GM12878 (cell line): ENCODE measurements at regions not wholly inside any gene's neighbourhood (a gene's known extent, or its start where the extent isn't known, plus 50 kb on each side); places are given as distances from the start of the nearest gene placed in this dataset.

Experiments used
- ATAC-seq: fragments of 200-7000 bp; cut with Tn5 transposase; 3 replicates; pipeline ENCODE4 v1.9.1; 2020; ENCODE audit warnings: mild to moderate bottlenecking, moderate library complexity
- BruUV-seq: library from RNA; stranded (reverse); fragments of 400-500 nt; replicated peaks from 2 replicates; lab custom pipeline; 2021; lab: Mats Ljungman, UMichigan
- CTCF ChIA-PET: fragments of 300-600 bp; sonication (Branson Sonifier 250); formaldehyde crosslinking; extraction: SDS; loops from one replicate; lab custom pipeline; 2021; ENCODE audit warnings: inconsistent platforms; lab: Yijun Ruan, JAX
- POLR2A ChIA-PET: fragments of 350-600 bp; formaldehyde crosslinking; extraction: SDS; loops from one replicate; lab custom pipeline; 2021; ENCODE audit warnings: inconsistent platforms; lab: Charles Lee
- RAD21 ChIA-PET: fragments of 300-600 bp; sonication (Branson Sonifier 250); formaldehyde crosslinking; loops from one replicate; lab custom pipeline; 2023; ENCODE audit warnings: antibody characterized with exemption; ENCODE audit not compliant: unreplicated experiment; lab: Charles Lee
- SMC1A ChIA-PET: fragments of 300-600 bp; sonication (Branson Sonifier 250); formaldehyde crosslinking; loops from one replicate; lab custom pipeline; 2023; ENCODE audit not compliant: unreplicated experiment, uncharacterized antibody; lab: Charles Lee
- DNase-seq: peaks from one replicate; pipeline ENCODE4 v3.0.0-alpha.2; 2011; ENCODE audit warnings: low read depth, low spot score
- FAIRE-seq: peaks from 3 replicates; lab custom pipeline; 2011; peaks lifted over from hg19 to GRCh38; lab: Jason Lieb, UNC
- H2AFZ ChIP-seq: 2 replicates; pipeline ENCODE4 v1.6.0; 2011; ENCODE audit warnings: low read depth, low read length, control low read depth; ENCODE audit not compliant: control insufficient read depth
- H3K27ac ChIP-seq: 2 replicates; pipeline ENCODE4 v1.5.1; 2011; ENCODE audit warnings: control low read depth; ENCODE audit not compliant: control insufficient read depth, insufficient read depth
- H3K27me3 ChIP-seq, 2 experiments: replicated peaks in 1 of 2; 2 replicates each; pipeline versions ENCODE4 v1.6.0 to v1.6.1; 2011; ENCODE audit warnings: low read length in 1 of 2; ENCODE audit not compliant: control insufficient read depth in 2 of 2, insufficient read depth in 2 of 2
- H3K36me3 ChIP-seq, 2 experiments: 2 replicates each; pipeline ENCODE4 v1.5.1; 2011; ENCODE audit warnings: low read length in 1 of 2; ENCODE audit not compliant: control insufficient read depth in 2 of 2, insufficient read depth in 2 of 2
- H3K4me1 ChIP-seq: 2 replicates; pipeline ENCODE4 v1.6.1; 2011; ENCODE audit warnings: mild to moderate bottlenecking, low read length, moderate library complexity, mixed read lengths; ENCODE audit not compliant: control insufficient read depth, insufficient read depth
- H3K4me2 ChIP-seq: 2 replicates; pipeline ENCODE4 v1.6.0; 2011; ENCODE audit warnings: control low read depth; ENCODE audit not compliant: control insufficient read depth, insufficient read depth
- H3K4me3 ChIP-seq: fragments of 200-600 bp; sonication (generic); 2 replicates; pipeline ENCODE4 v1.5.1; 2016
- H3K79me2 ChIP-seq: 2 replicates; pipeline ENCODE4 v1.6.0; 2011; ENCODE audit warnings: low read length; ENCODE audit not compliant: control insufficient read depth, insufficient read depth
- H3K9ac ChIP-seq: 2 replicates; pipeline ENCODE4 v1.8.0; 2011; ENCODE audit warnings: low read length, control low read depth, mixed read lengths; ENCODE audit not compliant: control insufficient read depth, insufficient read depth
- H3K9me3 ChIP-seq: replicated peaks from 3 replicates; pipeline ENCODE4 v1.5.1; 2011; ENCODE audit warnings: mild to moderate bottlenecking, low read length; ENCODE audit not compliant: control insufficient read depth, insufficient read depth
- H4K20me1 ChIP-seq: 2 replicates; pipeline ENCODE4 v1.6.0; 2011; ENCODE audit not compliant: control insufficient read depth, insufficient read depth
- BRCA1 ChIP-seq: IDR thresholded peaks from 2 replicates; pipeline ENCODE4 v1.6.1; 2011; ENCODE audit warnings: low read depth, low read length, improper control_type of control experiment
- CEBPB ChIP-seq, 2 experiments: fragments of 150-350 bp in 1 of 2; IDR thresholded peaks; 2 replicates each; pipeline ENCODE4 v1.6.1; 2012 to 2014; ENCODE audit warnings: low read depth in 2 of 2, low read length in 2 of 2, borderline replicate concordance in 1 of 2, inconsistent platforms in 1 of 2
- CHD4 ChIP-seq: fragments of 200-600 bp; sonication (generic); IDR thresholded peaks from 2 replicates; pipeline ENCODE4 v1.6.1; 2016; ENCODE audit warnings: mild to moderate bottlenecking
- E2F8 ChIP-seq: fragments of 450-650 bp; IDR thresholded peaks from 2 replicates; pipeline ENCODE4 v1.6.1; 2018; ENCODE audit warnings: mild to moderate bottlenecking, low read depth, moderate library complexity; ENCODE audit not compliant: partially characterized antibody
- HDAC2 ChIP-seq: fragments of 200-600 bp; sonication (generic); IDR thresholded peaks from 2 replicates; pipeline ENCODE4 v1.6.1; 2017
- IRF3 ChIP-seq: fragments of 450-650 bp; IDR thresholded peaks from 2 replicates; pipeline ENCODE4 v1.6.1; 2014; ENCODE audit warnings: mild to moderate bottlenecking
- IRF5 ChIP-seq: fragments of 450-650 bp; IDR thresholded peaks from 2 replicates; pipeline ENCODE4 v1.6.1; 2017; ENCODE audit warnings: borderline replicate concordance
- JUNB ChIP-seq: IDR thresholded peaks from 2 replicates; pipeline ENCODE4 v1.6.1; 2016; ENCODE audit warnings: antibody characterized with exemption, mild to moderate bottlenecking
- KLF5 ChIP-seq: fragments of 450-650 bp; IDR thresholded peaks from 2 replicates; pipeline ENCODE4 v1.6.1; 2014; ENCODE audit warnings: mild to moderate bottlenecking; ENCODE audit not compliant: partially characterized antibody
- NKRF ChIP-seq: fragments of 450-650 bp; conservative IDR thresholded peaks from 2 replicates; pipeline ENCODE4 v1.6.1; 2017; ENCODE audit warnings: mild to moderate bottlenecking, moderate library complexity
- PKNOX1 ChIP-seq: fragments of 450-650 bp; IDR thresholded peaks from 2 replicates; pipeline ENCODE4 v1.6.1; 2016; ENCODE audit warnings: mild to moderate bottlenecking
- POLR2AphosphoS5 ChIP-seq: IDR thresholded peaks from 2 replicates; pipeline ENCODE4 v1.6.1; 2011; ENCODE audit warnings: mild to moderate bottlenecking, low read length, inconsistent platforms
- POU2F2 ChIP-seq: IDR thresholded peaks from 3 replicates; pipeline ENCODE4 v1.6.1; 2011; ENCODE audit warnings: low read depth, mild to moderate bottlenecking, low read length, borderline replicate concordance
- RAD51 ChIP-seq: fragments of 450-650 bp; IDR thresholded peaks from 2 replicates; pipeline ENCODE4 v1.6.1; 2016; ENCODE audit warnings: moderate library complexity, mild to moderate bottlenecking, inconsistent platforms
- WRNIP1 ChIP-seq: IDR thresholded peaks from 2 replicates; pipeline ENCODE4 v1.6.1; 2011; ENCODE audit warnings: low read depth, low read length, improper control_type of control experiment, borderline replicate concordance
- WGBS: methylation state at CpG from one replicate; pipeline ENCODE4 v1.1.6; 2016; ENCODE audit warnings: low lambda C conversion rate; ENCODE audit not compliant: insufficient replicate concordance, insufficient coverage; ENCODE audit errors: missing lambda C conversion rate; 5-methylcytosine and 5-hydroxymethylcytosine counted together
- in situ Hi-C: fragments of 300-500 bp; cut with MboI; formaldehyde crosslinking; loops from 9 replicates; pipeline ENCODE4 v1.14.3; 2018; ENCODE audit warnings: mixed read lengths
- intact Hi-C: fragments of 100-400 bp; cut with micrococcal nuclease; formaldehyde crosslinking; loops from one replicate; pipeline ENCODE4 v1.14.2; 2022; ENCODE audit not compliant: unreplicated experiment

GRCh38 chr20:60244373-60245146 is 286.3 kb downstream of the CDH26 start (continued):
- no peak for TF ChIP-seq PKNOX1
- no peak for TF ChIP-seq IRF3
- no peak for TF ChIP-seq KLF5
- no peak for TF ChIP-seq HDAC2

- DNase-seq (no peak), FAIRE-seq (no peak), ATAC-seq (no peak)
- Histone ChIP-seq H3K9me3 (no peaks in the 10 kb centered on the region), H3K4me3 (no peak overlapping the region), H3K9ac (no peak overlapping the region), H3K36me3 (no peaks in the 10 kb centered on the region), H3K27me3 (no peaks in the 10 kb centered on the region), H3K79me2 (no peaks in the 10 kb centered on the region), H2AFZ (no peak overlapping the region), H3K4me1 (no peaks in the 10 kb centered on the region), H3K4me2 (no peak overlapping the region), H3K27ac (no peak overlapping the region), H4K20me1 (no peaks in the 10 kb centered on the region)
- BruUV-seq: no TSS peak
- ChIA-PET CTCF (no interaction called here), SMC1A (interaction anchor here (1.1 kb wide), 1 partner anchor 10 kb away, joined by 4 read pairs; no protein-coding TSS in a partner anchor), POLR2A (no interaction called here), RAD21 (no interaction called here)
- in situ Hi-C loops (no loop called here), intact Hi-C loops (no loop called here)
- WGBS: 49% methylated on average over 3 of the region's 5 CpGs
- TF ChIP-seq WRNIP1 (no peak), BRCA1 (no peak), POU2F2 (no peak), CEBPB (IDR thresholded peaks at IDR 0.05; ENCODE audit: borderline replicate concordance in 1 of 2, low read depth in 2 of 2, low read length in 2 of 2) (no peak), NKRF (no peak), IRF5 (no peak), E2F8 (no peak), CHD4 (no peak), RAD51 (no peak), JUNB (no peak), POLR2AphosphoS5 (no peak)
Measured at GRCh38 chr20:60246751-60247150, 288.5 kb downstream of the CDH26 start.
